H9 (cell line): ENCODE measurements at regions not wholly inside any gene's neighbourhood (a gene's known extent, or its start where the extent isn't known, plus 50 kb on each side); places are given as distances from the start of the nearest gene placed in this dataset.

ENCODE experiments used
- DNase-seq: peaks from one replicate; pipeline ENCODE4 v3.0.0-alpha.2; 2017
- H2AFZ ChIP-seq: one replicate; pipeline ENCODE4 v1.6.1; 2013; ENCODE audit warnings: mild to moderate bottlenecking, low read length, control low read depth, moderate library complexity
- H2AK5ac ChIP-seq: 2 replicates; pipeline ENCODE4 v1.6.1; 2013; ENCODE audit warnings: low read length, control low read depth, mixed read lengths; ENCODE audit not compliant: insufficient read length
- H2BK120ac ChIP-seq: one replicate; pipeline ENCODE4 v1.6.1; 2013; ENCODE audit warnings: low read depth, mild to moderate bottlenecking, low read length, control low read depth, inconsistent platforms; ENCODE audit not compliant: poor library complexity, severe bottlenecking
- H2BK12ac ChIP-seq: 2 replicates; pipeline ENCODE4 v1.6.1; 2013; ENCODE audit warnings: low read length, control low read depth, mixed read lengths, low read depth; ENCODE audit not compliant: insufficient read length
- H2BK15ac ChIP-seq: 2 replicates; pipeline ENCODE4 v1.6.1; 2013; ENCODE audit warnings: low read depth, low read length, control low read depth
- H2BK20ac ChIP-seq: one replicate; pipeline ENCODE4 v1.6.1; 2013; ENCODE audit warnings: low read depth, mild to moderate bottlenecking, low read length, control low read depth, inconsistent platforms; ENCODE audit not compliant: poor library complexity, severe bottlenecking
- H2BK5ac ChIP-seq: 2 replicates; pipeline ENCODE4 v1.6.1; 2013; ENCODE audit warnings: low read length, control low read depth, mixed read lengths; ENCODE audit not compliant: insufficient read length
- H3K14ac ChIP-seq: 2 replicates; pipeline ENCODE4 v1.6.1; 2013; ENCODE audit warnings: low read length, control low read depth; ENCODE audit not compliant: insufficient read depth
- H3K18ac ChIP-seq: 2 replicates; pipeline ENCODE4 v1.6.1; 2013; ENCODE audit warnings: low read depth, mild to moderate bottlenecking, mixed read lengths, low read length, control low read depth; ENCODE audit not compliant: insufficient read length
- H3K23ac ChIP-seq: 2 replicates; pipeline ENCODE4 v1.6.1; 2013; ENCODE audit warnings: low read length, control low read depth, mixed read lengths, low read depth; ENCODE audit not compliant: insufficient read length
- H3K23me2 ChIP-seq: 2 replicates; pipeline ENCODE4 v1.6.1; 2013; ENCODE audit warnings: low read depth, mild to moderate bottlenecking, mixed read lengths, low read length, control low read depth; ENCODE audit not compliant: insufficient read length, poor library complexity, severe bottlenecking
- H3K27ac ChIP-seq: 2 replicates; pipeline ENCODE4 v1.5.1; 2013; ENCODE audit warnings: low read length, control low read depth, mixed read lengths, low read depth; ENCODE audit not compliant: insufficient read length
- H3K27me3 ChIP-seq: 2 replicates; pipeline ENCODE4 v1.6.1; 2013; ENCODE audit warnings: low read length, control low read depth, inconsistent platforms; ENCODE audit not compliant: insufficient read depth
- H3K4ac ChIP-seq: 2 replicates; pipeline ENCODE4 v1.6.1; 2013; ENCODE audit warnings: low read depth, mild to moderate bottlenecking, control low read depth, inconsistent platforms, low read length, moderate library complexity
- H3K4me1 ChIP-seq: 2 replicates; pipeline ENCODE4 v1.6.1; 2013; ENCODE audit warnings: low read length, control low read depth, inconsistent platforms; ENCODE audit not compliant: insufficient read depth
- H3K4me2 ChIP-seq: 2 replicates; pipeline ENCODE4 v1.6.1; 2013; ENCODE audit warnings: low read length, control low read depth, mixed read lengths; ENCODE audit not compliant: insufficient read length, insufficient read depth
- H3K56ac ChIP-seq: 2 replicates; pipeline ENCODE4 v1.6.1; 2013; ENCODE audit warnings: low read depth, mild to moderate bottlenecking, mixed read lengths, low read length, control low read depth; ENCODE audit not compliant: insufficient read length
- H3K79me1 ChIP-seq: 2 replicates; pipeline ENCODE4 v1.6.1; 2013; ENCODE audit warnings: low read depth, mild to moderate bottlenecking, moderate library complexity, low read length, control low read depth, inconsistent platforms; ENCODE audit not compliant: insufficient read depth, poor library complexity, severe bottlenecking
- H3K79me2 ChIP-seq: 2 replicates; pipeline ENCODE4 v1.6.1; 2013; ENCODE audit warnings: low read length, control low read depth, inconsistent platforms; ENCODE audit not compliant: insufficient read depth
- H3K9ac ChIP-seq: 2 replicates; pipeline ENCODE4 v1.6.1; 2013; ENCODE audit warnings: low read length, control low read depth, mixed read lengths; ENCODE audit not compliant: insufficient read length; ENCODE audit errors: extremely low read depth
- H3K9me3 ChIP-seq: one replicate; pipeline ENCODE4 v1.6.1; 2013; ENCODE audit warnings: low read depth, low read length, inconsistent platforms; ENCODE audit not compliant: control insufficient read depth
- H3T11ph ChIP-seq: one replicate; pipeline ENCODE4 v1.6.1; 2013; ENCODE audit warnings: mild to moderate bottlenecking, low read length, control low read depth, inconsistent platforms
- H4K20me1 ChIP-seq: one replicate; pipeline ENCODE4 v1.6.1; 2013; ENCODE audit not compliant: control insufficient read depth, insufficient read length, insufficient read depth
- H4K5ac ChIP-seq: 2 replicates; pipeline ENCODE4 v1.6.1; 2013; ENCODE audit warnings: low read depth, mild to moderate bottlenecking, mixed read lengths, low read length, control low read depth; ENCODE audit not compliant: insufficient read length
- H4K8ac ChIP-seq: replicated peaks from 2 replicates; pipeline ENCODE4 v1.6.1; 2013; ENCODE audit warnings: low read length, control low read depth, mixed read lengths, low read depth; ENCODE audit not compliant: insufficient read length
- H4K91ac ChIP-seq: 2 replicates; pipeline ENCODE4 v1.6.1; 2013; ENCODE audit warnings: low read depth, mild to moderate bottlenecking, moderate library complexity, mixed read lengths, low read length, control low read depth; ENCODE audit not compliant: insufficient read length
- H3K27ac Mint-ChIP-seq, 3 experiments: 2 replicates in 2 of 3; 3 replicates in 1 of 3; pipeline ENCODE4 v1.8.0; 2020 to 2021; ENCODE audit warnings: mixed read lengths in 3 of 3, mild to moderate bottlenecking in 1 of 3, moderate library complexity in 1 of 3
- H3K27me3 Mint-ChIP-seq: 2 replicates; pipeline ENCODE4 v1.8.0; 2021; ENCODE audit warnings: low read depth, mild to moderate bottlenecking, moderate library complexity, mixed read lengths
- H3K36me3 Mint-ChIP-seq, 3 experiments: 2 replicates in 2 of 3; 3 replicates in 1 of 3; pipeline ENCODE4 v1.8.0; 2020 to 2021; ENCODE audit warnings: low read depth in 3 of 3, mixed read lengths in 3 of 3; ENCODE audit not compliant: insufficient read depth in 1 of 3
- H3K4me1 Mint-ChIP-seq, 2 experiments: 2 replicates each; pipeline ENCODE4 v1.8.0; 2020; ENCODE audit warnings: mixed read lengths in 2 of 2
- H3K4me3 Mint-ChIP-seq, 2 experiments: 2 replicates in 1 of 2; 3 replicates in 1 of 2; pipeline ENCODE4 v1.8.0; 2020 to 2021; ENCODE audit warnings: mild to moderate bottlenecking in 2 of 2, mixed read lengths in 2 of 2, moderate library complexity in 1 of 2
- H3K9me3 Mint-ChIP-seq, 2 experiments: 2 replicates in 1 of 2; 3 replicates in 1 of 2; pipeline ENCODE4 v1.8.0; 2020; ENCODE audit warnings: mild to moderate bottlenecking in 2 of 2, mixed read lengths in 2 of 2, moderate library complexity in 1 of 2
- CTCF ChIP-seq: fragments of 200-600 bp; sonication (generic); conservative IDR thresholded peaks from 3 replicates; pipeline ENCODE4 v1.8.0; 2021; ENCODE audit warnings: antibody characterized with exemption, mild to moderate bottlenecking
- WGBS: extraction: QIAGEN DNeasy Blood & Tissue Kit; methylation state at CpG from one replicate; pipeline ENCODE4 v1.1.7; 2013; ENCODE audit warnings: missing lambda C conversion rate, low lambda C conversion rate, mixed read lengths; ENCODE audit not compliant: insufficient read length; ENCODE audit errors: extremely low coverage; 5-methylcytosine and 5-hydroxymethylcytosine counted together

DNA sequence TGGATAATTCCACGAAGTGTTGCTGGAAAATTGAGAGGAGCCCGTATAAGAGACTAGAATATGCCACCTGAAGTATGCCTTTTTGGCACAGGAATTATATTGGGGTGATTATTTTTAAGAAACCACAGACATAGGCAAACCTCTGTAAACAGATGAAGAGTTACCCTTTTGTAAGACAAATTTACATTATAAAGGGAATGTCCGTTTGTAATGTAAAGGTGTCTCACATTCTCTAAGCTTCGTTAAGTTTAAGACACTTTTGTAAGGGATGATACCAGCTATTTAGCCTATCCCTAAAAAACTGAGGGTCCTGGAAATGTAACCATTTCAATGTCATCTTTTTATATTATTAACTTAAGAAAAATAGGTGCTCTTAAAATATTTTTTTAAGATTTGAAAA, 432.8 kb upstream of the SYT4 start:
- H3K36me3 Mint-ChIP-seq: no peaks in the 10 kb centered on the region; a peak in 2 of 7 replicates
- Histone ChIP-seq H3K79me2 (no peaks in the 10 kb centered on the region), H2BK15ac (no peak overlapping the region), H2BK12ac (no peak overlapping the region), H2BK120ac (no peak overlapping the region), H4K20me1 (no peaks in the 10 kb centered on the region), H2BK20ac (no peak overlapping the region), H3K79me1 (no peaks in the 10 kb centered on the region), H4K5ac (no peak overlapping the region), H3K4me2 (no peak overlapping the region), H3K4me1 (peaks cover 6% of the 10 kb centered on the region; the same call in 1 of the 2 replicates), H2BK5ac (no peak overlapping the region), H3T11ph (no peak overlapping the region), H4K91ac (no peak overlapping the region), H3K27ac (no peak overlapping the region), H3K56ac (no peak overlapping the region), H4K8ac (no peak overlapping the region), H3K23ac (no peak overlapping the region), H3K9me3 (no peaks in the 10 kb centered on the region), H3K14ac (no peak overlapping the region), H3K4ac (no peak overlapping the region), H2AK5ac (no peak overlapping the region), H3K18ac (no peak overlapping the region), H3K27me3 (no peaks in the 10 kb centered on the region), H2AFZ (no peak overlapping the region), H3K23me2 (no peaks in the 10 kb centered on the region), H3K9ac (no peak overlapping the region)
- DNase-seq: no peak
- H3K4me1 Mint-ChIP-seq: peaks cover 18 to 22% of the 10 kb centered on the region in 2 experiments
- no peak overlapping the region for H3K4me3 Mint-ChIP-seq
- H3K27ac Mint-ChIP-seq: no peak overlapping the region
- no CpG with 5 or more reads among the region's 4 CpGs for WGBS
- H3K27me3 Mint-ChIP-seq: no peaks in the 10 kb centered on the region
- H3K9me3 Mint-ChIP-seq: no peaks in the 10 kb centered on the region
- TF ChIP-seq CTCF: no peak
